A549 (cell line): ENCODE measurements at regions not wholly inside any gene's neighbourhood (a gene's known extent, or its start where the extent isn't known, plus 50 kb on each side); places are given as distances from the start of the nearest gene placed in this dataset.

Experiments used
- CTCF ChIP-seq: fragments of >200 bp; sonication (Bioruptor Twin); formaldehyde crosslinking; IDR thresholded peaks from 3 replicates; pipeline ENCODE4 v1.5.1; 2016
- NR3C1 ChIP-seq: fragments of >200 bp; sonication (Bioruptor Twin); formaldehyde crosslinking; IDR thresholded peaks from 3 replicates; pipeline ENCODE4 v1.6.1; 2017
- POLR2A ChIP-seq: IDR thresholded peaks from 2 replicates; pipeline ENCODE4 v1.6.1; 2012; ENCODE audit warnings: mild to moderate bottlenecking, low read length
- POLR2AphosphoS2 ChIP-seq: conservative IDR thresholded peaks from 2 replicates; pipeline ENCODE4 v1.6.1; 2012; ENCODE audit warnings: low read length, improper control_type of control experiment, inconsistent platforms
- RFX5 ChIP-seq: fragments of 450-650 bp; IDR thresholded peaks from 2 replicates; pipeline ENCODE4 v1.7.1; 2014; ENCODE audit warnings: antibody characterized with exemption, mild to moderate bottlenecking, moderate library complexity
- ZFP36 ChIP-seq: fragments of 450-650 bp; IDR thresholded peaks from 2 replicates; pipeline ENCODE4 v1.6.1; 2014; ENCODE audit warnings: borderline replicate concordance; ENCODE audit not compliant: partially characterized antibody
- ZSCAN20 ChIP-seq: fragments of 250-450 bp; sonication (Bioruptor Pico); IDR thresholded peaks from 2 replicates; pipeline ENCODE4 v1.8.0; 2022; ENCODE audit warnings: mild to moderate bottlenecking, moderate library complexity

- TF ChIP-seq ZFP36 (no peak), NR3C1 (no peak), RFX5 (no peak), POLR2A (no peak), POLR2AphosphoS2 (no peak), ZSCAN20 (no peak), CTCF (no peak)
These were observed 124.3 kb downstream of the BDH1 start for GRCh38 chr3:197431346-197431910.
